Islet precursor cell (in vitro differentiated cells): ENCODE measurements at regions not wholly inside any gene's neighbourhood (a gene's known extent, or its start where the extent isn't known, plus 50 kb on each side); places are given as distances from the start of the nearest gene placed in this dataset.

Source experiments
- DNase-seq: peaks from one replicate; pipeline ENCODE4 v3.0.0-alpha.2; 2018

GRCh38 chr4:187276736-187277408, 553.2 kb upstream of the FAT1 start:
- DNase-seq = no peak

GRCh38 chr4:187283201-187283955, 559.7 kb upstream of the FAT1 start:
- DNase-seq = no peak

- peak; percentile 57 for DNase-seq
Observed at GRCh38 chr4:187286525-187286924, 562.9 kb upstream of the FAT1 start.

DNA sequence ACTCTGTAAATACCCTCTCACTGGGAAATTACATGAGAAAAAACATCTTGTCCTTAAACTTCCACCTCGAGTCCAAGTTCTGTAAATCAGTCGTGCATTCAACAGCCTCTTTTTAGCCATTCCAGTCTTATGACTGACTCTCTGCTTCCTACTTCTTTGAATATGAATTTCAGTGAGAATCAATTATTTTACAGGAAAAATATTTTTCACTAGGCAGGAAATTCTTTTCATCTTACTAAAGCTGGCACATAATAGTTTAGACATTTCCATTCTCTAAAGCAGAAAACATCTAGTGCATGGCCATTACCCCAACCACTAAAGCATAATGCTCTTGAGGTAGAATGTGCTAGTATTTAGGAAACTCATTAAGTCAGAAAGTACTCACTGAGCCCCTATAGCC, 565.7 kb upstream of the FAT1 start:
- no peak for DNase-seq

DNA sequence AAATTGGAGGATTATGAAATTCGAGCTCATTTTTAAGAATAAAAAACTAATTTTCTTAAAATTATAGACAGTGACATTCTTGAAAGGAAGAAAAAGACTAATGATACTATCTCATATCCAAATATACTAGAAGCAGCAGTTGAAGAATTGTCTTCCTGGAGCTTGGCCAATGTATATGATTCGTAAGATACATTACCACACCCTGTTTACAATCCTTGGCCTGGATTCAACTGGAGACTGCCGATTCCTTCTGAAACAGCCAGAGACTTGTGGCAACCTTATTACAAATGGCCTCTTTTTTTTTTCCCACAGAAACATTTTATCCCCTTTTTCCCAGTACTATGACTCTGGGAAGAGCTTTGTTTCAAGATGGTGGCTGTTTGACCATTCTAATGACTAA, 571.2 kb upstream of the FAT1 start:
- DNase-seq = no peak

DNA sequence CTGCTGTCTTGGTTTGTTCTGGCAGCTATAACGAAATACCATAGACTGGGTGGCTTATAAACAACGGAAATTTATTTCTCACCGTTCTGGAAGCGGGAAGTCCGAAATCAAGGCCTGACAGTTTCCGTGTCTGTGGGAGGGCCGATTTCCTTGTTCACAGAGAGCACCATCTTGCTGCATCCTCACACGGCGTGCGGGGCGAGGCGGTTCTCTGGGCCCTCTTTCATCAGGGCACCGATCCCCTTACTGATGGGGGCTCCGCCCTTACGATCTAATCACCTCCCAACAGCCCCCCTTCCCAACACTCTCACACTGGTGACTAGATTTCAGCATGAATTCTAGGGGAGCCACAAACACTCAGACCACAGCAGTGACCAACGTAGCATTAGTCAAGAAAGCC, 578.3 kb upstream of the FAT1 start:
- no peak for DNase-seq

DNA sequence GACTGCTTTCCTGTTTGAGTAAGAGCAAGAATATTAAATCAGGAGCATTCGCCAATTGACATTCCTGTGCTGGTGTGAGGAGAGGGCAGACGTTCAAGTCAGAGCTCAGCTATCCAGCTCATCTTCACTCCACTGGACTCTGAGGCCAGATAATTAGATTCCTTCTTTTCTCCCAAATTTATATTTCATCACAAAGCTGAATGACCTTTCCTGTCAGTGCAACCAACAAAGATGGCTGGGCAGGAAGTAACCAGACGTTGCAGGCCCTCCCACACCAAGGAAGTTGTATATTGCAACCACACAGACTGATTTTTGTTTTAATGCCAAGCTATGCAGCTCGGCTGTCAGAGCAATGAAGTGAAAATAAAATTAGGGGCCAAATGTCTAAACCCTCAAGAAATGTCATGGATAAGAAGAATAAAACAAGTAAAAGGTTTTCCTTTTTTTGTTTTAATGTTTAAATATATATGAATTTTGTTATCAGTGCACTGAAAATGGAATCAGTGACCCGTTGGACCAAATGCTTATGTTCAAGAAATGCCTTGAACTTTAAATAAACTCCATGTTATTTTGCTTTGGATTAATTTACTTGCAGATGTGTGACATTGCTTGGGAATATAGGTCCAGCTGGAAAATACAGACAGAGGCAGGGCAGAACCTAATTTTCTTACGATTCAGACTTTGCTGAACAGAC, 578.9 kb upstream of the FAT1 start:
- DNase-seq = no peak

GRCh38 chr4:187304133-187304532, 580.5 kb upstream of the FAT1 start:
- DNase-seq = no peak

DNA sequence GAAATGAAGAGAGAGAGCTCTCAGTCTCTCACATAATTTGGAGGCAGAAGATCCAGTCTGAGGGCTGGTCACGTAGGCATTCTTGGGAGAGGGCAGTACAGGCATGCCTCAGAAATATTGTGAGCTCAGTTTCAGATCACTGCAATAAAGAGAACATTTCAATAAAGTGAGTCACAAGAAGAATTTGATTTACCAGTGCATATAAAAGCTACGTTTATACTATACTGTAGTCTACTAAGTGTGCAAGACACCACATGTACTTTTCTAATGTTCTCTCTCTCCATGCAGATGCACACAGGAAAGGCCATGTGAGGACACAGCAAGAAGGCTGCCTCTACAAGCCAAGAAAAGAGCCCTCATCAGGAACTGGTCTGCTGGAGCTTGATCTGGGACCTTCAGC, 583.5 kb upstream of the FAT1 start:
- no peak for DNase-seq

DNA sequence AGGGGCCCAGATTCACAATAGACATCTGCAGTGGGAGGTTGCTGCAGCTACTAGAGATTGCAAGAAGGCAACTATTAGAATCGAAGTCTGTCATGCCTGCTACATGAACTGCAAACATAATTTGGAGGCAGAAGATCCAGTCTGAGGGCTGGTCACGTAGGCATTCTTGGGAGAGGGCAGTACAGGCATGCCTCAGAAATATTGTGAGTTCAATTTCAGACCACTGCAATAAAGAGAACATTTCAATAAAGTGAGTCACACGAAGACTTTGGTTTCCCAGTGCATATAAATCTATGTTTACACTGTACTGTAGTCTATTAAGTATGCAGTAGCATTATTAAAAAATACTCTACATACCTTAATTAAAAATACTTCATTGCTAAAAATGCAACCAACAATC, 585.8 kb upstream of the FAT1 start:
- no peak for DNase-seq

DNA sequence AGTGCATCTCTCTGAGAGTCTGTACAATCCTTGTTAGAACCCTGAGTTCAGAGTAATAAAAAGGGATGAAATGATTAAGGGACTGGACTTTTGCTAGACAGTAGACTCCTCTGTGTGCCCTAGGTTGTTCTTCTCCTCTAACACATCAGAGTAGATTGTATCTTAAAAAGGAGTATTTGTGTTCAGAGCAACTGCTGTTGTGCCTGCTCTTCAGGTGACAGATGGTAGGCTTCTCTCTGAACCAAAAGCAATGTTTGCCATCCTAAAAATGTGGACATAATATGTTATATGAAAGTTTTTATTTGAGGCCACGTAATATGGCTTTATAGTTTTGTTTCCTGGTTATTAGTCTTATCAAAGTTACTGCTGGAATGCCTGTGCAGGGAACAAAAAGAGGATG, 588.6 kb upstream of the FAT1 start:
- DNase-seq = no peak

GRCh38 chr4:187317799-187318198, 594.1 kb upstream of the FAT1 start:
- DNase-seq = no peak

GRCh38 chr4:187321711-187322110, 598.1 kb upstream of the FAT1 start:
- no peak for DNase-seq

- no peak for DNase-seq
Observed at GRCh38 chr4:187332141-187332540, 608.5 kb upstream of the FAT1 start.

GRCh38 chr4:187333151-187333550, 609.5 kb upstream of the FAT1 start:
- DNase-seq = no peak

DNA sequence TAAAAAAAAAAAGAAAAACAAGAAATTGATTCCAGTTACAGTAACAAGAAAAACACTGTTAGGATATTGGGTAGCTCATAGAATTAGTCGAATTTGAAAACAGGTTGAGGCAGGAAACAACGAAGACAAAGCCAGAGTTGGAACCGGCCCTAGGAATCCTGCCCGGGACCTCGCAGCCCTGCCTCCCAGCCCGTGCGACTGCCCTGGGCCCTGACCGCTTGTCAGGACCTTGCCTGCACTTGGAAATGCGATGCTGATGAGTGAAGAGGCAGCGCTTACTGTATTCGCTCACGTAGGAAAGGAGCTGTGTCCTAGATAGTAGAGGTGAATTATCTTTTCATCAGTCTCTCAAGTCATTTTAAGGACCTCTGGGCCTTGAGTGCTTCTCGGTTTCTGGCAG, 611.7 kb upstream of the FAT1 start:
- no peak for DNase-seq

DNA sequence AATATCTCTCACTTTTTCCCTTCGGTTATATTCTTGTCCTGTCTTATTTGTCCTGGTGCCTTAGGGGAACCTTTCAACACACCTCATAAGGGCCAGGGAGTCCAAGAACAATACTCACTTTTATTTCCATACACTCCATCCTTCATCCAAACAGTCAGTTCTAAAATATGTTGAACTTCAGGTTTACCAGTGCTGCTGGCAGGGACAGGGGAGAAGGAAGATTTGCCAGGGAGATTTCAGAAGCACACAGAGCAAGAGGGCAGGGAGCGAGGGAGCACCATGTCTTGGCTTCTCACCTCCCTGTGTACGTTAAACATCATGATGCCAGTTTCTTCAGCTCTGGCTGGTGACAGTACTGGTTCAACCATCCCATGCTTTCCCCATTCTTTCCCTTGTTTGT, 631.1 kb upstream of the FAT1 start:
- no peak for DNase-seq

DNA sequence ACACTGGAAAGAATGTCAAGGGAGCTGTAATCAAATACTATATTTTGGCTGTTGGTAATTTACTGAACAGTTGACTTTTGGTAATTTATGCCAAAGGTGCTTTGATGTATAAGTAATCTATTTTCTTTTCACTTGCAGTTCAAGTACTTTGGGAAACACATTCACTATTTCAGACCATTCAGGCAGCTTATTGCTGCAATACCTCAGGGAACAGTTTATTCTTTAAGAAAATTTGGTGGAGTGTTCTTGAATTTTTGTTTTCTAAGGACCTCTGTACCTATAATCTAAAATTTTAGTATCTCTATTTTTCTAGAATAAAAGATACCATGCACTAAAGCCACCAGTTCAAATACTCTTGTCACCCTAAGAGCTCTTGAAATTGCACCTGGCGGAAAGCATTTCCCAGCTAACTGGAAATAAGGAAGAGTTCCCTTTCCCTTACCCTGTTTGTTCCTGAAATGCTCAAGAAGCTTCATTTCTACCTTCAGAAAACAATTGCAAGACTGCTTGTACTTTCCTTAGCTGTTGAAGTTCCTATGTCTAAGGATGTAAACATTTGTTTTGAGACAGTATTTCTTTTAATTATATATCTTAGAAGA, 633.5 kb upstream of the FAT1 start:
- no peak for DNase-seq

- no peak for DNase-seq
Observed at GRCh38 chr4:187357821-187358220, 634.2 kb upstream of the FAT1 start.

- no peak for DNase-seq
Observed at GRCh38 chr4:187362937-187363857, 632.4 kb upstream of the ZFP42 start.

DNA sequence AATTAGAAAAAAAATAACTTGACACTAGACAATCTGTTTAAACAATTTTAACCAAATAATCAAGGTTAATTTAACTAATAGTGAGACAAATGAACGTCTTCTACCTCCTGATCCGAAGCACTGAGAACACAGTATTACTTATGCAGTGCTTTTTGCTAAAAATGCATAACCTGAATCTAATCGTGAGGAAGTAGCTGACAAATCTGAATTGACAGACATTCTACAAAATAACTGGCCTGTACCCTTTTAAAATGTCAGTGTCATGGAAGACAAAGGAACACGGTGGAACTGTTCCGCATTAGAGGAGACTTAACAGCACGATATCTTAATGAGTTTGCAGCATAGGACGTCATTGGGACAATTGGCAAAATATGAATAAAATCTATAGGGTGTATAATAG, 631.2 kb upstream of the ZFP42 start:
- no peak for DNase-seq

- no peak for DNase-seq
Observed at GRCh38 chr4:187364851-187365250, 630.7 kb upstream of the ZFP42 start.

DNA sequence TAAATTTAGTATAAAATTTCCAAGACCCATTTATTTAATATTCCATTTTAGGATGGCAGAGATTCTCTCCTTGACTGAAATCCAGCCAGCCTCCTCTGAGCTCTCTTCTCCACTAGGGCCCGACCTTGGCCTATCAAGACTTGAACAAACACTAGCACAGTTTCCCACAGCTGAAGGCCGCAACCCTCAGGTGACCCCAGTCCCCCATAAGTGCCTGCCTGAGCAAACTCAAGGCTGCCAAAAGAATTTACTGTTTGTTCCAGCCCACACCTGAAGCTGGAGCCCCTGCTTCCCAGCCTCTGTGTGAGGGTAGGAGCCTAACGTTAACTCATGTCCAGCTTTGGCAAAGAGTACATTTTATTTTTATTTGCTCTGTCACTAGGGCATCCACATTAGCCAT, 629.0 kb upstream of the ZFP42 start:
- no peak for DNase-seq
